Endothelial cell of umbilical vein (primary cell): ENCODE measurements at regions not wholly inside any gene's neighbourhood (a gene's known extent, or its start where the extent isn't known, plus 50 kb on each side); places are given as distances from the start of the nearest gene placed in this dataset.
A peak's percentile ranks its signal among the peaks of the same experiment; 100 is the strongest.
"Not testable (repeated sequence)": the region's sequence is repeated elsewhere in the genome, so short reads cannot be mapped to it uniquely, and the experiment has no call there.

ENCODE experiments used
- BruUV-seq: library from RNA; stranded (reverse); fragments of 400-500 nt; replicated peaks from 2 replicates; lab custom pipeline; 2021; lab: Mats Ljungman, UMichigan
- CTCF ChIA-PET: fragments of 300-600, 350-600 bp; sonication (Branson Sonifier 250); formaldehyde crosslinking; loops from one replicate; lab custom pipeline; 2021; ENCODE audit warnings: antibody characterized with exemption, inconsistent platforms; lab: Charles Lee
- POLR2A ChIA-PET: fragments of 300-600, 350-600 bp; sonication (Branson Sonifier 250); formaldehyde crosslinking; loops from one replicate; lab custom pipeline; 2021; ENCODE audit warnings: antibody characterized with exemption, inconsistent platforms; lab: Charles Lee
- DNase-seq: peaks from one replicate; pipeline ENCODE4 v3.0.0-alpha.2; 2011; ENCODE audit warnings: low read depth, low spot score
- FAIRE-seq: peaks from 2 replicates; lab custom pipeline; 2011; peaks lifted over from hg19 to GRCh38; lab: Jason Lieb, UNC
- H2AFZ ChIP-seq: 2 replicates; pipeline ENCODE4 v1.6.0; 2012; ENCODE audit warnings: low read depth, low read length, control low read depth, inconsistent platforms
- H3K27ac ChIP-seq: 2 replicates; pipeline ENCODE4 v1.5.1; 2011; ENCODE audit warnings: low read depth, mild to moderate bottlenecking, control low read depth, low read length, moderate library complexity; ENCODE audit not compliant: insufficient read depth
- H3K27me3 ChIP-seq, 2 experiments: 2 replicates each; pipeline versions ENCODE4 v1.6.0 to v1.6.1; 2011; ENCODE audit warnings: low read length in 2 of 2, mixed read lengths in 1 of 2; ENCODE audit not compliant: control insufficient read depth in 2 of 2, insufficient read depth in 2 of 2
- H3K36me3 ChIP-seq, 2 experiments: 2 replicates in 1 of 2; 3 replicates in 1 of 2; pipeline ENCODE4 v1.5.1; 2011; ENCODE audit warnings: low read length in 2 of 2, mild to moderate bottlenecking in 1 of 2, moderate library complexity in 1 of 2; ENCODE audit not compliant: control insufficient read depth in 2 of 2, insufficient read depth in 2 of 2; ENCODE audit errors: extremely low read depth in 1 of 2
- H3K4me1 ChIP-seq: 3 replicates; pipeline ENCODE4 v1.5.1; 2011; ENCODE audit warnings: mild to moderate bottlenecking, low read length; ENCODE audit not compliant: control insufficient read depth, insufficient read depth; ENCODE audit errors: extremely low read depth
- H3K4me2 ChIP-seq: 2 replicates; pipeline ENCODE4 v1.6.1; 2011; ENCODE audit warnings: low read length, control low read depth, mixed read lengths; ENCODE audit not compliant: insufficient read depth
- H3K4me3 ChIP-seq, 3 experiments: fragments of 200-600 bp in 1 of 3; sonication (generic), shearing (Covaris generic) in 1 of 3; replicated peaks in 1 of 3; 2 replicates each; pipeline ENCODE4 v1.5.1; 2011 to 2016; ENCODE audit warnings: control low read depth in 3 of 3, low read length in 3 of 3, mild to moderate bottlenecking in 2 of 3, inconsistent platforms in 1 of 3, low read depth in 1 of 3, moderate library complexity in 1 of 3; ENCODE audit not compliant: insufficient read depth in 1 of 3
- H3K79me2 ChIP-seq: 2 replicates; pipeline ENCODE4 v1.6.0; 2012; ENCODE audit warnings: low read length, inconsistent platforms; ENCODE audit not compliant: control insufficient read depth, insufficient read depth
- H3K9ac ChIP-seq: replicated peaks from 2 replicates; pipeline ENCODE3; 2011; ENCODE audit warnings: low read length, control low read depth; ENCODE audit not compliant: insufficient read depth; ENCODE audit errors: extremely low read depth
- H3K9me1 ChIP-seq: replicated peaks from 3 replicates; pipeline ENCODE4 v1.6.0; 2011; ENCODE audit warnings: mild to moderate bottlenecking, low read length; ENCODE audit not compliant: control insufficient read depth, insufficient read depth; ENCODE audit errors: extremely low read depth
- H3K9me3 ChIP-seq: replicated peaks from 2 replicates; pipeline ENCODE4 v1.5.1; 2012; ENCODE audit warnings: low read length, inconsistent platforms; ENCODE audit not compliant: control insufficient read depth, insufficient read depth
- H4K20me1 ChIP-seq: replicated peaks from 2 replicates; pipeline ENCODE3; 2011; ENCODE audit warnings: mild to moderate bottlenecking, low read length; ENCODE audit not compliant: control insufficient read depth, insufficient read depth; ENCODE audit errors: extremely low read depth
- EZH2 ChIP-seq: IDR thresholded peaks from 2 replicates; pipeline ENCODE4 v1.6.1; 2012; ENCODE audit warnings: borderline replicate concordance, low read depth, mild to moderate bottlenecking, moderate library complexity, low read length, inconsistent platforms; ENCODE audit not compliant: severe bottlenecking
- FOS ChIP-seq: IDR thresholded peaks from 2 replicates; pipeline ENCODE4 v1.6.1; 2011; ENCODE audit warnings: mild to moderate bottlenecking, low read length, moderate library complexity, borderline replicate concordance; ENCODE audit not compliant: insufficient read depth
- GATA2 ChIP-seq: IDR thresholded peaks from 2 replicates; pipeline ENCODE4 v1.7.0; 2011; ENCODE audit warnings: low read depth, mild to moderate bottlenecking, moderate library complexity, mixed read lengths, low read length; ENCODE audit not compliant: insufficient read length, insufficient read depth
- JUN ChIP-seq: IDR thresholded peaks from 2 replicates; pipeline ENCODE4 v1.6.1; 2011; ENCODE audit warnings: borderline replicate concordance, low read depth; ENCODE audit not compliant: insufficient read length, insufficient read depth
- MYC ChIP-seq: IDR thresholded peaks from one replicate; pipeline ENCODE4 v1.6.1; 2011; ENCODE audit warnings: mild to moderate bottlenecking, low read depth, low read length
- POLR2A ChIP-seq: IDR thresholded peaks from 2 replicates; pipeline ENCODE4 v1.6.1; 2012; ENCODE audit warnings: low read depth, mild to moderate bottlenecking, control low read depth, low read length
- POLR2AphosphoS5 ChIP-seq: IDR thresholded peaks from 2 replicates; pipeline ENCODE4 v1.6.1; 2012; ENCODE audit warnings: low read depth, mild to moderate bottlenecking, control low read depth, low read length, moderate library complexity; ENCODE audit not compliant: insufficient read depth
- dilution Hi-C: fragments of 300-500 bp; cut with MboI; formaldehyde crosslinking; loops from one replicate; pipeline ENCODE4 v1.15.0; 2019; ENCODE audit warnings: low sequenced_read_pairs; ENCODE audit not compliant: extremely low pct_ligation_motif_present
- intact Hi-C: fragments of 100-400 bp; cut with micrococcal nuclease; formaldehyde crosslinking; loops from one replicate; pipeline ENCODE4 v1.10.0; 2022
- TF ChIP-seq, protein P1 (sequence below), 2 donors: IDR thresholded peaks; 1 replicate in 1 of 2; 2 replicates in 1 of 2; pipeline ENCODE4 v1.5.1; 2011; ENCODE audit warnings: low read length in 2 of 2, mild to moderate bottlenecking in 2 of 2, moderate library complexity in 2 of 2, control low read depth in 1 of 2, inconsistent platforms in 1 of 2, low read depth in 1 of 2; ENCODE audit not compliant: insufficient read depth in 1 of 2; ENCODE audit errors: extremely low read depth in 1 of 2
- TF ChIP-seq, protein P2 (sequence below): IDR thresholded peaks from 2 replicates; pipeline ENCODE4 v1.6.1; 2011; ENCODE audit not compliant: insufficient read depth, insufficient read length

- intact Hi-C loops = loop anchor here (5.0 to 10.0 kb wide), 3 partner anchors 178 to 650 kb away; no protein-coding TSS in a partner anchor
- H3K9ac ChIP-seq, H3K4me3 ChIP-seq, H3K9me1 ChIP-seq, BruUV-seq, H3K36me3 ChIP-seq, H3K27me3 ChIP-seq, dilution Hi-C loops, H3K79me2 ChIP-seq, CTCF ChIA-PET, H3K9me3 ChIP-seq, H4K20me1 ChIP-seq, POLR2A ChIA-PET: not testable (repeated sequence)
- FAIRE-seq (peak; percentile 95), DNase-seq (peak; percentile 56)
- peak; percentile 6 for TF ChIP-seq JUN
- Histone ChIP-seq H2AFZ (peak overlapping the region; percentile 56), H3K4me1 (peaks cover 21% of the 10 kb centered on the region), H3K27ac (peak overlapping the region; percentile 5), H3K4me2 (peak overlapping the region; percentile 49)
These were observed 187.1 kb upstream of the SULF2 start for GRCh38 chr20:47972297-47972915.

GRCh38 chr20:47971058-47971791 lies 185.9 kb upstream of the SULF2 start:
- Histone ChIP-seq H4K20me1 (no peaks in the 10 kb centered on the region), H3K36me3 (no peaks in the 10 kb centered on the region), H3K4me3 (no peak overlapping the region), H3K79me2 (no peaks in the 10 kb centered on the region), H3K9ac (no peak overlapping the region), H3K4me2 (no peak overlapping the region), H3K9me1 (no peaks in the 10 kb centered on the region), H2AFZ (no peak overlapping the region), H3K27me3 (no peaks in the 10 kb centered on the region), H3K9me3 (no peaks in the 10 kb centered on the region), H3K27ac (no peak overlapping the region), H3K4me1 (peaks cover 21% of the 10 kb centered on the region)
- intact Hi-C loops (loop anchor here (5.0 to 10.0 kb wide), 3 partner anchors 176 to 651 kb away; no protein-coding TSS in a partner anchor), dilution Hi-C loops (no loop called here)
- no peak for TF ChIP-seq POLR2A
- no peak for TF ChIP-seq JUN
- TF ChIP-seq FOS = no peak
- no peak for TF ChIP-seq GATA2
- TF ChIP-seq, protein P1, sequence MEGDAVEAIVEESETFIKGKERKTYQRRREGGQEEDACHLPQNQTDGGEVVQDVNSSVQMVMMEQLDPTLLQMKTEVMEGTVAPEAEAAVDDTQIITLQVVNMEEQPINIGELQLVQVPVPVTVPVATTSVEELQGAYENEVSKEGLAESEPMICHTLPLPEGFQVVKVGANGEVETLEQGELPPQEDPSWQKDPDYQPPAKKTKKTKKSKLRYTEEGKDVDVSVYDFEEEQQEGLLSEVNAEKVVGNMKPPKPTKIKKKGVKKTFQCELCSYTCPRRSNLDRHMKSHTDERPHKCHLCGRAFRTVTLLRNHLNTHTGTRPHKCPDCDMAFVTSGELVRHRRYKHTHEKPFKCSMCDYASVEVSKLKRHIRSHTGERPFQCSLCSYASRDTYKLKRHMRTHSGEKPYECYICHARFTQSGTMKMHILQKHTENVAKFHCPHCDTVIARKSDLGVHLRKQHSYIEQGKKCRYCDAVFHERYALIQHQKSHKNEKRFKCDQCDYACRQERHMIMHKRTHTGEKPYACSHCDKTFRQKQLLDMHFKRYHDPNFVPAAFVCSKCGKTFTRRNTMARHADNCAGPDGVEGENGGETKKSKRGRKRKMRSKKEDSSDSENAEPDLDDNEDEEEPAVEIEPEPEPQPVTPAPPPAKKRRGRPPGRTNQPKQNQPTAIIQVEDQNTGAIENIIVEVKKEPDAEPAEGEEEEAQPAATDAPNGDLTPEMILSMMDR (IDR thresholded peaks at IDR 0.05; ENCODE audit: extremely low read depth in 1 of 2, insufficient read depth in 1 of 2, low read depth in 1 of 2, low read length in 2 of 2) = no peak
- TF ChIP-seq, protein P2, sequence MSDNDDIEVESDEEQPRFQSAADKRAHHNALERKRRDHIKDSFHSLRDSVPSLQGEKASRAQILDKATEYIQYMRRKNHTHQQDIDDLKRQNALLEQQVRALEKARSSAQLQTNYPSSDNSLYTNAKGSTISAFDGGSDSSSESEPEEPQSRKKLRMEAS = no peak
- no peak for TF ChIP-seq MYC
- no peak for TF ChIP-seq POLR2AphosphoS5
- TF ChIP-seq EZH2 = no peak
- DNase-seq (no peak), FAIRE-seq (no peak)
- BruUV-seq = no TSS peak
- CTCF ChIA-PET = no interaction called here
- POLR2A ChIA-PET = no interaction called here
